Stomach (tissue), 4 donors: ENCODE measurements at regions not wholly inside any gene's neighbourhood (a gene's known extent, or its start where the extent isn't known, plus 50 kb on each side); places are given as distances from the start of the nearest gene placed in this dataset.
"Not testable (repeated sequence)": the region's sequence is repeated elsewhere in the genome, so short reads cannot be mapped to it uniquely, and the experiment has no call there.

Source experiments
- CTCF ChIP-seq, 7 experiments: fragments of 450-650 bp in 4 of 7; fragments of 200-600 bp in 3 of 7; sonication (generic) in 3 of 7; IDR thresholded peaks; one replicate each; pipeline ENCODE4 v1.5.1; 2016 to 2019; ENCODE audit warnings: antibody characterized with exemption in 7 of 7, control low read depth in 2 of 7, mild to moderate bottlenecking in 1 of 7
- POLR2AphosphoS5 ChIP-seq, 3 donors: sonication (generic); formaldehyde crosslinking; IDR thresholded peaks; one replicate each; pipeline ENCODE4 v1.6.1; 2016; ENCODE audit warnings: antibody characterized with exemption in 3 of 3

GRCh38 chr2:87075791-87076252, 54.2 kb upstream of the PLGLB1 start:
- not testable (repeated sequence) for TF ChIP-seq CTCF, POLR2AphosphoS5 (IDR thresholded peaks at IDR 0.05)
